IMR-90 (cell line): ENCODE measurements at regions not wholly inside any gene's neighbourhood (a gene's known extent, or its start where the extent isn't known, plus 50 kb on each side); places are given as distances from the start of the nearest gene placed in this dataset.

Experiments used
- ATAC-seq: fragments of 200-7000 bp; cut with Tn5 transposase; 2 replicates; pipeline ENCODE4 v1.9.1; 2020; ENCODE audit warnings: low read depth, mild to moderate bottlenecking, moderate library complexity
- BruUV-seq: library from RNA; stranded (reverse); fragments of 400-500 nt; replicated peaks from 2 replicates; lab custom pipeline; 2021; lab: Mats Ljungman, UMichigan
- CTCF ChIA-PET: fragments of 300-600 bp; formaldehyde crosslinking; extraction: SDS; loops from one replicate; lab custom pipeline; 2021; ENCODE audit warnings: antibody characterized with exemption; lab: Yijun Ruan, JAX
- POLR2A ChIA-PET: fragments of 300-600 bp; sonication (Branson Sonifier 250); formaldehyde crosslinking; loops from one replicate; lab custom pipeline; 2022; ENCODE audit warnings: antibody characterized with exemption; ENCODE audit not compliant: unreplicated experiment; lab: Charles Lee
- DNase-seq: peaks from one replicate; pipeline ENCODE4 v3.0.0; 2013
- H2AFZ ChIP-seq: replicated peaks from 2 replicates; pipeline ENCODE3; 2013; ENCODE audit warnings: low read length, mild to moderate bottlenecking; ENCODE audit not compliant: poor library complexity
- H2AK5ac ChIP-seq: 2 replicates; pipeline ENCODE4 v1.6.1; 2013; ENCODE audit warnings: low read depth, low read length, inconsistent platforms
- H2AK9ac ChIP-seq: replicated peaks from 2 replicates; pipeline ENCODE3; 2013; ENCODE audit warnings: mild to moderate bottlenecking, low read depth, low read length, moderate library complexity; ENCODE audit not compliant: poor library complexity
- H2BK120ac ChIP-seq: 2 replicates; pipeline ENCODE4 v1.6.1; 2013; ENCODE audit warnings: low read depth, low read length, inconsistent platforms
- H2BK15ac ChIP-seq: 3 replicates; pipeline ENCODE4 v1.6.1; 2013; ENCODE audit warnings: low read depth, low read length, inconsistent platforms
- H2BK20ac ChIP-seq: 2 replicates; pipeline ENCODE4 v1.6.1; 2013; ENCODE audit warnings: low read depth, mild to moderate bottlenecking, inconsistent platforms, low read length, moderate library complexity
- H2BK5ac ChIP-seq: 2 replicates; pipeline ENCODE4 v1.6.1; 2013; ENCODE audit warnings: mild to moderate bottlenecking, low read depth, low read length, inconsistent platforms; ENCODE audit not compliant: poor library complexity, severe bottlenecking
- H3K14ac ChIP-seq: replicated peaks from 2 replicates; pipeline ENCODE4 v1.6.1; 2013; ENCODE audit warnings: low read depth, low read length, inconsistent platforms
- H3K18ac ChIP-seq: 2 replicates; pipeline ENCODE4 v1.6.1; 2013; ENCODE audit warnings: low read depth, low read length, control low read depth
- H3K23ac ChIP-seq: 2 replicates; pipeline ENCODE4 v1.6.1; 2013; ENCODE audit warnings: low read depth, low read length, inconsistent platforms
- H3K27ac ChIP-seq: 2 replicates; pipeline ENCODE4 v1.5.1; 2013; ENCODE audit warnings: mild to moderate bottlenecking, control low read depth, low read length; ENCODE audit not compliant: insufficient read depth
- H3K27me3 ChIP-seq: 2 replicates; pipeline ENCODE4 v1.6.1; 2013; ENCODE audit warnings: low read length; ENCODE audit not compliant: control insufficient read depth, insufficient read depth
- H3K36me3 ChIP-seq: 2 replicates; pipeline ENCODE4 v1.6.1; 2013; ENCODE audit warnings: low read length, mixed read lengths; ENCODE audit not compliant: control insufficient read depth, insufficient read depth
- H3K4ac ChIP-seq: 2 replicates; pipeline ENCODE4 v1.6.1; 2013; ENCODE audit warnings: low read depth, low read length, inconsistent platforms
- H3K4me1 ChIP-seq: 2 replicates; pipeline ENCODE4 v1.6.1; 2013; ENCODE audit warnings: low read length, mixed read lengths; ENCODE audit not compliant: control insufficient read depth, insufficient read depth
- H3K4me2 ChIP-seq: 2 replicates; pipeline ENCODE4 v1.6.1; 2013; ENCODE audit warnings: low read depth, mild to moderate bottlenecking, control low read depth, low read length, moderate library complexity
- H3K4me3 ChIP-seq: 2 replicates; pipeline ENCODE4 v1.5.1; 2013; ENCODE audit warnings: low read depth, mild to moderate bottlenecking, control low read depth, low read length, moderate library complexity; ENCODE audit not compliant: insufficient read depth
- H3K56ac ChIP-seq: 2 replicates; pipeline ENCODE4 v1.6.1; 2013; ENCODE audit warnings: low read length, inconsistent platforms; ENCODE audit not compliant: insufficient read depth; ENCODE audit errors: extremely low read depth
- H3K79me1 ChIP-seq, 2 experiments: 2 replicates each; pipeline ENCODE4 v1.6.1; 2013; ENCODE audit warnings: low read length in 2 of 2, inconsistent platforms in 1 of 2, low read depth in 1 of 2
- H3K9ac ChIP-seq: 2 replicates; pipeline ENCODE4 v1.6.1; 2013; ENCODE audit warnings: low read depth, low read length, control low read depth
- H3K9me1 ChIP-seq: 2 replicates; pipeline ENCODE4 v1.6.1; 2013; ENCODE audit warnings: low read length, inconsistent platforms; ENCODE audit not compliant: insufficient read depth
- H3K9me3 ChIP-seq: 2 replicates; pipeline ENCODE4 v1.6.1; 2013; ENCODE audit warnings: low read length; ENCODE audit not compliant: control insufficient read depth, insufficient read depth
- H4K20me1 ChIP-seq: 2 replicates; pipeline ENCODE4 v1.6.1; 2013; ENCODE audit warnings: low read length, inconsistent platforms; ENCODE audit not compliant: insufficient read depth
- H4K5ac ChIP-seq: 2 replicates; pipeline ENCODE4 v1.6.1; 2013; ENCODE audit warnings: mild to moderate bottlenecking, low read depth, low read length, control low read depth
- H4K8ac ChIP-seq, 2 experiments: 2 replicates each; pipeline ENCODE4 v1.6.1; 2013; ENCODE audit warnings: low read depth in 2 of 2, low read length in 2 of 2, control low read depth in 1 of 2, inconsistent platforms in 1 of 2
- H4K91ac ChIP-seq: 2 replicates; pipeline ENCODE4 v1.6.1; 2013; ENCODE audit warnings: low read depth, low read length, inconsistent platforms; ENCODE audit not compliant: insufficient read depth
- BHLHE40 ChIP-seq: fragments of 150-350 bp; IDR thresholded peaks from 2 replicates; pipeline ENCODE4 v1.6.1; 2016; ENCODE audit warnings: mild to moderate bottlenecking, low read depth, low read length
- CEBPB ChIP-seq: IDR thresholded peaks from 2 replicates; pipeline ENCODE4 v1.6.1; 2012; ENCODE audit warnings: low read depth, low read length, improper control_type of control experiment
- CHD1 ChIP-seq: IDR thresholded peaks from 2 replicates; pipeline ENCODE4 v1.6.1; 2012; ENCODE audit warnings: low read depth, low read length, improper control_type of control experiment
- CTCF ChIP-seq: conservative IDR thresholded peaks from 2 replicates; pipeline ENCODE4 v1.5.1; 2012; ENCODE audit warnings: mild to moderate bottlenecking, low read depth, low read length, improper control_type of control experiment
- ELK1 ChIP-seq: fragments of 150-350 bp; IDR thresholded peaks from 2 replicates; pipeline ENCODE4 v1.6.1; 2016; ENCODE audit warnings: low read depth, mild to moderate bottlenecking, low read length, moderate library complexity, borderline replicate concordance
- FOS ChIP-seq: fragments of 150-350 bp; IDR thresholded peaks from 2 replicates; pipeline ENCODE4 v1.6.1; 2016; ENCODE audit warnings: low read depth, low read length
- MAFK ChIP-seq: IDR thresholded peaks from 2 replicates; pipeline ENCODE4 v1.6.1; 2012; ENCODE audit warnings: low read depth, low read length, improper control_type of control experiment
- MAZ ChIP-seq: IDR thresholded peaks from 2 replicates; pipeline ENCODE4 v1.6.1; 2012; ENCODE audit warnings: low read depth, mild to moderate bottlenecking, low read length, improper control_type of control experiment, moderate library complexity, borderline replicate concordance
- MXI1 ChIP-seq: IDR thresholded peaks from 2 replicates; pipeline ENCODE4 v1.6.1; 2012; ENCODE audit warnings: low read depth, mild to moderate bottlenecking, low read length, moderate library complexity, borderline replicate concordance
- NFE2L2 ChIP-seq: fragments of 150-350 bp; IDR thresholded peaks from 2 replicates; pipeline ENCODE4 v1.6.1; 2016; ENCODE audit warnings: low read depth, mild to moderate bottlenecking, low read length
- POLR2A ChIP-seq: IDR thresholded peaks from 2 replicates; pipeline ENCODE4 v1.6.1; 2012; ENCODE audit warnings: mild to moderate bottlenecking, low read depth, low read length
- RAD21 ChIP-seq: IDR thresholded peaks from 2 replicates; pipeline ENCODE4 v1.6.1; 2012; ENCODE audit warnings: low read length, improper control_type of control experiment
- RCOR1 ChIP-seq: IDR thresholded peaks from 2 replicates; pipeline ENCODE4 v1.6.1; 2012; ENCODE audit warnings: mild to moderate bottlenecking, low read length, improper control_type of control experiment; ENCODE audit not compliant: insufficient replicate concordance
- RFX5 ChIP-seq: IDR thresholded peaks from 2 replicates; pipeline ENCODE4 v1.8.0; 2012; ENCODE audit warnings: low read depth, mild to moderate bottlenecking, low read length, moderate library complexity
- SMC3 ChIP-seq: fragments of 150-350 bp; IDR thresholded peaks from 2 replicates; pipeline ENCODE4 v1.6.1; 2016; ENCODE audit warnings: low read depth, mild to moderate bottlenecking, antibody characterized with exemption, low read length, moderate library complexity
- whole genome bisulfite sequencing, 2 experiments: methylation state at CpG; one replicate each; pipeline versions ENCODE4 v1.1.5 to v1.1.7; 2013; ENCODE audit warnings: missing lambda C conversion rate in 2 of 2; ENCODE audit not compliant: insufficient read length in 1 of 2; ENCODE audit errors: extremely low coverage in 2 of 2; 5-methylcytosine and 5-hydroxymethylcytosine counted together
- dilution Hi-C: fragments of 300-500 bp; cut with HindIII; formaldehyde crosslinking; loops from one replicate; pipeline ENCODE4 v1.14.3; 2018; ENCODE audit warnings: low sequenced_read_pairs; ENCODE audit not compliant: unreplicated experiment
- in situ Hi-C: fragments of 300-500 bp; cut with MboI; formaldehyde crosslinking; loops from 3 replicates; pipeline ENCODE4 v1.14.3; 2019; ENCODE audit warnings: low sequenced_read_pairs, inconsistent platforms, mixed read lengths
- intact Hi-C: fragments of 100-400 bp; cut with micrococcal nuclease; formaldehyde crosslinking; loops from 2 replicates; pipeline ENCODE4 v1.10.0; 2022

- Histone ChIP-seq H4K8ac (no peak overlapping the region), H3K4me1 (no peaks in the 10 kb centered on the region), H3K4me2 (no peak overlapping the region), H3K9me1 (no peaks in the 10 kb centered on the region), H2BK20ac (no peak overlapping the region), H2AFZ (no peak overlapping the region), H3K9me3 (peaks cover 3% of the 10 kb centered on the region), H2BK120ac (no peak overlapping the region), H2AK5ac (no peak overlapping the region), H3K27me3 (no peaks in the 10 kb centered on the region), H3K4me3 (no peak overlapping the region), H2AK9ac (no peak overlapping the region), H3K36me3 (no peaks in the 10 kb centered on the region), H3K27ac (no peak overlapping the region), H3K79me1 (no peaks in the 10 kb centered on the region), H3K18ac (no peak overlapping the region), H4K5ac (no peak overlapping the region), H4K91ac (no peak overlapping the region), H3K9ac (no peak overlapping the region), H3K23ac (no peak overlapping the region), H3K56ac (no peak overlapping the region), H4K20me1 (no peaks in the 10 kb centered on the region), H3K4ac (no peak overlapping the region), H3K14ac (no peak overlapping the region), H2BK5ac (no peak overlapping the region), H2BK15ac (no peak overlapping the region)
- no TSS peak for BruUV-seq
- no CpG with 5 or more reads among the region's 2 CpGs for WGBS, 2 experiments
- intact Hi-C loops (no loop called here), in situ Hi-C loops (no loop called here), dilution Hi-C loops (no loop called here)
- DNase-seq (no peak), ATAC-seq (no peak)
- ChIA-PET POLR2A (no interaction called here), CTCF (no interaction called here)
- TF ChIP-seq RAD21 (no peak), FOS (no peak), MAZ (no peak), CEBPB (no peak), ELK1 (no peak), RFX5 (no peak), MXI1 (no peak), CHD1 (no peak), BHLHE40 (no peak), MAFK (no peak), SMC3 (no peak), NFE2L2 (no peak), CTCF (no peak), RCOR1 (no peak), POLR2A (no peak)
Observed at GRCh38 chr2:209102319-209102718, 321.5 kb upstream of the MAP2 start.
